SK-N-SH (cell line): ENCODE measurements at regions not wholly inside any gene's neighbourhood (a gene's known extent, or its start where the extent isn't known, plus 50 kb on each side); places are given as distances from the start of the nearest gene placed in this dataset.

Source experiments
- CTCF ChIA-PET: fragments of 300-600, 350-600 bp; formaldehyde crosslinking; extraction: SDS; loops from one replicate; lab custom pipeline; 2021; lab: Yijun Ruan, JAX
- POLR2A ChIA-PET: fragments of 350-600 bp; sonication (Branson Sonifier 250); formaldehyde crosslinking; extraction: SDS; loops from one replicate; lab custom pipeline; 2020; ENCODE audit warnings: antibody characterized with exemption, inconsistent platforms; lab: Yijun Ruan, JAX
- DNase-seq: peaks from one replicate; pipeline ENCODE4 v3.0.0; 2012
- H2AFZ ChIP-seq: fragments of 200-600 bp; sonication (generic); 2 replicates; pipeline ENCODE4 v1.8.1; 2016; ENCODE audit warnings: antibody characterized with exemption, mild to moderate bottlenecking, low read depth
- H3F3A ChIP-seq: fragments of 200-600 bp; sonication (generic); replicated peaks from 2 replicates; pipeline ENCODE3; 2016; ENCODE audit warnings: antibody characterized with exemption, mild to moderate bottlenecking; ENCODE audit not compliant: insufficient read depth
- H3K27ac ChIP-seq, 2 experiments: fragments of 200-500 bp in 1 of 2; fragments of 200-600 bp in 1 of 2; sonication (Bioruptor generic) in 1 of 2; sonication (generic), shearing (Covaris generic) in 1 of 2; 2 replicates each; pipeline versions ENCODE4 v1.5.1 to v1.6.1; 2014 to 2016; ENCODE audit warnings: low read depth in 2 of 2, inconsistent platforms in 1 of 2, low read length in 1 of 2, mild to moderate bottlenecking in 1 of 2, mixed read lengths in 1 of 2
- H3K27me3 ChIP-seq: fragments of 200-600 bp; sonication (generic), shearing (Covaris generic); 2 replicates; pipeline ENCODE4 v1.6.1; 2016; ENCODE audit warnings: mixed run types; ENCODE audit not compliant: insufficient read depth
- H3K36me3 ChIP-seq, 2 experiments: fragments of 200-500 bp in 1 of 2; fragments of 200-600 bp in 1 of 2; sonication (Bioruptor generic) in 1 of 2; sonication (generic) in 1 of 2; replicated peaks in 1 of 2; 2 replicates each; pipeline versions ENCODE3 to v1.5.1; 2014 to 2016; ENCODE audit warnings: low read length in 1 of 2, mild to moderate bottlenecking in 1 of 2; ENCODE audit not compliant: insufficient read depth in 2 of 2, control insufficient read depth in 1 of 2
- H3K4me1 ChIP-seq, 2 experiments: fragments of 200-500 bp in 1 of 2; fragments of 200-600 bp in 1 of 2; sonication (Bioruptor generic) in 1 of 2; sonication (generic), shearing (Covaris generic) in 1 of 2; 2 replicates each; pipeline versions ENCODE4 v1.5.1 to v1.6.1; 2014 to 2016; ENCODE audit warnings: low read depth in 1 of 2, low read length in 1 of 2, mixed run types in 1 of 2; ENCODE audit not compliant: insufficient read depth in 2 of 2, control insufficient read depth in 1 of 2
- H3K4me2 ChIP-seq: fragments of 200-600 bp; sonication (generic), shearing (Covaris generic); 2 replicates; pipeline ENCODE4 v1.6.1; 2017; ENCODE audit warnings: mixed run types
- H3K4me3 ChIP-seq, 2 experiments: fragments of 200-500 bp in 1 of 2; fragments of 200-600 bp in 1 of 2; sonication (Bioruptor generic) in 1 of 2; sonication (generic), shearing (Covaris generic) in 1 of 2; 2 replicates each; pipeline versions ENCODE4 v1.5.1 to v1.8.1; 2014 to 2016; ENCODE audit warnings: low read depth in 2 of 2, inconsistent platforms in 1 of 2, low read length in 1 of 2, mild to moderate bottlenecking in 1 of 2, mixed read lengths in 1 of 2, moderate library complexity in 1 of 2
- H3K79me2 ChIP-seq: fragments of 200-600 bp; sonication (generic); 2 replicates; pipeline ENCODE4 v1.8.1; 2017; ENCODE audit warnings: mild to moderate bottlenecking; ENCODE audit not compliant: insufficient read depth
- H3K9ac ChIP-seq: fragments of 200-600 bp; sonication (generic); 2 replicates; pipeline ENCODE4 v1.6.1; 2017; ENCODE audit warnings: mixed run types
- H3K9me2 ChIP-seq: fragments of 200-600 bp; sonication (generic); 2 replicates; pipeline ENCODE4 v1.6.1; 2017; ENCODE audit warnings: mixed run types
- H3K9me3 ChIP-seq: fragments of 200-600 bp; sonication (generic); 2 replicates; pipeline ENCODE4 v1.6.1; 2017; ENCODE audit warnings: mixed run types, mild to moderate bottlenecking, moderate library complexity
- H4K20me1 ChIP-seq: fragments of 200-600 bp; sonication (generic); 2 replicates; pipeline ENCODE4 v1.6.1; 2017; ENCODE audit warnings: mild to moderate bottlenecking, mixed run types; ENCODE audit not compliant: insufficient read depth
- CHD2 ChIP-seq: fragments of 150-350 bp; IDR thresholded peaks from 2 replicates; pipeline ENCODE4 v1.6.1; 2018; ENCODE audit warnings: low read length; ENCODE audit not compliant: partially characterized antibody
- ELF1 ChIP-seq: IDR thresholded peaks from 2 replicates; pipeline ENCODE4 v1.4.0; 2012
- GABPA ChIP-seq: IDR thresholded peaks from 2 replicates; pipeline ENCODE4 v1.4.0; 2012; ENCODE audit warnings: low read depth, mild to moderate bottlenecking
- IRF3 ChIP-seq: fragments of 150-350 bp; IDR thresholded peaks from 2 replicates; pipeline ENCODE4 v1.6.1; 2016; ENCODE audit warnings: mild to moderate bottlenecking, low read depth, low read length
- MAX ChIP-seq: IDR thresholded peaks from 2 replicates; pipeline ENCODE4 v1.4.0; 2012; ENCODE audit warnings: low read depth
- MEF2A ChIP-seq: IDR thresholded peaks from 2 replicates; pipeline ENCODE4 v1.4.0; 2012; ENCODE audit warnings: low read depth, borderline replicate concordance
- MXI1 ChIP-seq: IDR thresholded peaks from 2 replicates; pipeline ENCODE4 v1.6.1; 2012; ENCODE audit warnings: mild to moderate bottlenecking, low read depth, low read length, improper control_type of control experiment
- POLR2AphosphoS5 ChIP-seq: IDR thresholded peaks from 2 replicates; pipeline ENCODE4 v1.6.1; 2012; ENCODE audit warnings: low read depth, low read length
- RAD21 ChIP-seq: IDR thresholded peaks from 2 replicates; pipeline ENCODE4 v1.6.1; 2012; ENCODE audit warnings: mild to moderate bottlenecking, low read length
- RFX5 ChIP-seq: IDR thresholded peaks from 2 replicates; pipeline ENCODE4 v1.6.1; 2012; ENCODE audit warnings: mild to moderate bottlenecking, improper control_type of control experiment, low read length
- RXRA ChIP-seq: IDR thresholded peaks from 2 replicates; pipeline ENCODE4 v1.4.0; 2012; ENCODE audit warnings: low read depth, mild to moderate bottlenecking, borderline replicate concordance
- SIN3A ChIP-seq: IDR thresholded peaks from 2 replicates; pipeline ENCODE4 v1.6.1; 2012; ENCODE audit warnings: low read depth, mild to moderate bottlenecking, low read length, moderate library complexity, borderline replicate concordance
- TCF12 ChIP-seq: IDR thresholded peaks from 2 replicates; pipeline ENCODE4 v1.4.0; 2012
- TEAD4 ChIP-seq: IDR thresholded peaks from 2 replicates; pipeline ENCODE4 v1.4.0; 2012; ENCODE audit warnings: mild to moderate bottlenecking, borderline replicate concordance; ENCODE audit not compliant: insufficient read depth
- USF1 ChIP-seq: IDR thresholded peaks from 2 replicates; pipeline ENCODE4 v1.4.0; 2012; ENCODE audit warnings: low read depth, borderline replicate concordance
- USF2 ChIP-seq: fragments of 150-350 bp; IDR thresholded peaks from 2 replicates; pipeline ENCODE4 v1.6.1; 2017; ENCODE audit warnings: antibody characterized with exemption, low read length, low read depth, borderline replicate concordance

GRCh38 chr14:26719514-26719913 is 121.7 kb upstream of the NOVA1 start (continued):
- TF ChIP-seq USF2, result no peak
- no peak for TF ChIP-seq RAD21
- no peak for TF ChIP-seq MEF2A
- TF ChIP-seq USF1, result no peak
- no peak for TF ChIP-seq MAX

- no peak overlapping the region for H3K9ac ChIP-seq
- H3K4me2 ChIP-seq, result no peak overlapping the region
- H3K79me2 ChIP-seq, result no peaks in the 10 kb centered on the region
- no peaks in the 10 kb centered on the region for H3K9me3 ChIP-seq
- H3K9me2 ChIP-seq, result no peaks in the 10 kb centered on the region
- H2AFZ ChIP-seq, result no peak overlapping the region
- CTCF ChIA-PET, result no interaction called here
- no peaks in the 10 kb centered on the region for H3K36me3 ChIP-seq
- no peak overlapping the region for H3K4me3 ChIP-seq
- H4K20me1 ChIP-seq, result no peaks in the 10 kb centered on the region
- no peaks in the 10 kb centered on the region for H3K27me3 ChIP-seq
- TF ChIP-seq TEAD4, result no peak
- TF ChIP-seq MEF2A, result no peak
- TF ChIP-seq POLR2AphosphoS5, result no peak
- TF ChIP-seq IRF3, result no peak
- no peak for TF ChIP-seq RFX5
- TF ChIP-seq SIN3A, result no peak
- no peak for TF ChIP-seq ELF1
- TF ChIP-seq USF1, result no peak
- TF ChIP-seq RXRA, result no peak
- TF ChIP-seq CHD2, result no peak
- TF ChIP-seq TCF12, result no peak
- TF ChIP-seq GABPA, result no peak
- no peak for TF ChIP-seq RAD21
- no peak for TF ChIP-seq MXI1
- no peak overlapping the region for H3K27ac ChIP-seq
- H3F3A ChIP-seq, result no peaks in the 10 kb centered on the region
- no peak for DNase-seq
- POLR2A ChIA-PET, result no interaction called here
- no peaks in the 10 kb centered on the region for H3K4me1 ChIP-seq
Measured at GRCh38 chr14:26722258-26722657, 124.4 kb upstream of the NOVA1 start.
